NCI-H526 (cell line): ENCODE measurements at regions not wholly inside any gene's neighbourhood (a gene's known extent, or its start where the extent isn't known, plus 50 kb on each side); places are given as distances from the start of the nearest gene placed in this dataset.

Experiments
- DNase-seq, 2 experiments: peaks; one replicate each; lab custom pipeline; 2025; lab: John Stamatoyannopoulos, UW

- no peak for DNase-seq
Observed at GRCh38 chr18:46322941-46323340, 218.8 kb downstream of the HAUS1 start.

- DNase-seq: peak in 1 of 2 experiments; percentile 41
Observed at GRCh38 chr18:46324087-46324955, 220.1 kb downstream of the HAUS1 start.

GRCh38 chr18:46325895-46326294, 221.7 kb downstream of the HAUS1 start:
- no peak for DNase-seq

GRCh38 chr18:46329736-46330246, 225.6 kb downstream of the HAUS1 start:
- DNase-seq: no peak

DNA sequence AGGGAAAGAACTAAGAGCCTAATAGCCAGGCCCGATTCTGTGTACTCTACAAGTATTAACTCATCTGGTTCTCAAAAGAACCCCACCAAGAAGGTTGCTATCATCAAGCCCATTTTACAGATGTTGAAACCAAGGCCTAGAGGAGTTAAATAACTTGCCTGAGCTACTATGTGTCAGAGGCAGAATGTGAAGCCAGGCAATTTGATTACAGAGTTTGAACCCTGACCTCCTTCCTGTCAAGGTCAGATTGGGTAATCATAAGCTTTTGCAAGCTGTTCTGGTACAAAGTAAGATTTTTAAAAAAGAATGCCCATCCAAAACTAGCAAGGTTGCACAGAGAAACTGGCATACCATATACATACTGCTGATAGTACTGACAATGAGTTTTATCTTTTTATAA, 227.1 kb downstream of the HAUS1 start:
- DNase-seq: no peak

GRCh38 chr18:46332286-46332801, 228.2 kb downstream of the HAUS1 start:
- no peak for DNase-seq

- peak in 1 of 2 experiments; percentile 43 for DNase-seq
Observed at GRCh38 chr18:46332921-46333341, 228.7 kb downstream of the HAUS1 start.

GRCh38 chr18:46333431-46334135, 229.4 kb downstream of the HAUS1 start:
- DNase-seq: peak; percentile 33 to 78

DNA sequence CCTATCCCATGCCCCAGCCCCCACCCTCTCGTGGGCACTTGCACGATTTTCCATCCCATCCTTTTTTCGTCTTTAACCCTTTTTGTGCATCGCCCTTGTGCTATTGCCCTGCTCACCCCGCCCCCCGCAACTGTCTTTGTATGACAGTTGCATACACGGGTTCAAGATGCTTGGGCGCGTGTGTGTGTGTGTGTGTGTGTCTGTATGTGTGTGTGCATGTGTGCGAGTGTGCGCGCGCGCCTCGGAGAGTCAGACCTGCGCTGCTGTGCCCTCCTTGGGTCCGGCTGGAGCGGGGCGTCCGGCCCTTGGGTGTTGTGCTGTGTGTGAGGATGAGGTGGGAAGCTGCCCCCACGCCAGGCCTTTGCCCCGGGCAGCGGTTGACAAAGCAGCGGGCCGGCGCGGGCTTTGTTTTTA, 230.7 kb downstream of the HAUS1 start:
- DNase-seq: peak; percentile 22 to 65

DNA sequence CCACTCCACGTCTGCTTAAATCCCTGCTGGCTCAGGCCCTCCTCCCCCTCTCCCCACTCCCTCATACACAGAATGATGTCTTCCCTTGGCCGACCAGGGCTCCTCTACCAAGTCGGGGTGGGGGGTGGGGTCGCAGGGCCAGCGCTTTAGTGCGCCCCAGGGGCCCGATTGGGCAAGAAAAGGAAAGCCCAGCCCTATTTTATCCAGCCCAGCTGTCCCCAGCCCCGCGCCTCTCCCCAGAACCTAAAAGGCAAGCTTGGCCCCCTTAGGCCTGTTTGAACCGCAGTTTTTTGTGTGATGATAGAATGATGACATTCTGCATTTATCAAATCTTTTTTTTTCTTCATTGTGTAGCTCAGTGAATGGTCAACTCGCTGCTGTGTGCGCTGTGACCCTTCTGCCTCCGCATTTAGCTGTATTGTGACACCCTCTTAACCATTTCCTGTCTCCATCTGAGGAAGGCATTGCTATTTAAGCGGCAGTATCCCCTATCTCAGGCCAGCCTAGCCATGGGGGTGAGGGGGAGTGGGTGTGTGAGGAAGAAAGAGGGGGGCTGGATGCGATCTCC, 231.4 kb downstream of the HAUS1 start:
- peak in 1 of 2 experiments; percentile 19 for DNase-seq

DNA sequence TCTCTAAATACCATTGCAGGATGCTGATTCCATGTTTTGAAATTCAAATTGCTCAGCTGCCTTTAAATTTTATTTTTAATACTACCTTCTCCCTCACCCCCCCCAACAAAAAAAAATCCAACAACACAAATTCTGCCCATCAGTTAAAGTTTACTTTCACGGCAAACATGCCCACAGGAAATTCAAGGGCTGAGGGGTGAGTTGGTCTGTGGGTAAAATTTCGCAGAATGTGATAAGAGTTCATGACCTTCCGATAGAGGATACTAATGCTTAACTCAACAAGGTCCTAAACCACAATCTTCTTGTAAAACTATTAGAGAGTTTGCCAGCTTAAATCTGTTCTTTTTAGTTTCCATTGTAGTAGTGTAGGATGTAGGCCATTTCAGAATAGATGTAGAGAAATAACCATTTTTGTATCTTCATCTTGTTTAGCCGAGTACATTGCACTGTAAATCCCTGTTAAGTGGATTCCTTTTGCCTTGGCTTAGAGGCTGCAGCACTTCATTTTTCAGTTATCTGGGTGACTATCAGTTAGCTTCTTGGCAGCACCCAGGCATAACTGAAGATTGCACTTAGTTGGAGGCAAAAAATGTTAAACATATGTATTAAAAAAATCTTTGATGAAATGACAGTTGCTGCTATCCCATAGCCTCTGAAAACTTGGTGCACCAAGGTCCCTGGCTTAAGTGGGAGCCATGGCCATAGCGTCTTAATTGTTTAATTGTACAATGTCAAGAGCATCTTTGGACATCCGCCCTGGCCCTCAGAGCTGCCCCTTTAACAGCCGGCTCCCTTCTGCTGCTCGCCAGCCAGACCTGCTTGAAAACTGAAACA, 232.3 kb downstream of the HAUS1 start:
- DNase-seq: no peak

GRCh38 chr18:46337271-46337670, 233.1 kb downstream of the HAUS1 start:
- no peak for DNase-seq

DNA sequence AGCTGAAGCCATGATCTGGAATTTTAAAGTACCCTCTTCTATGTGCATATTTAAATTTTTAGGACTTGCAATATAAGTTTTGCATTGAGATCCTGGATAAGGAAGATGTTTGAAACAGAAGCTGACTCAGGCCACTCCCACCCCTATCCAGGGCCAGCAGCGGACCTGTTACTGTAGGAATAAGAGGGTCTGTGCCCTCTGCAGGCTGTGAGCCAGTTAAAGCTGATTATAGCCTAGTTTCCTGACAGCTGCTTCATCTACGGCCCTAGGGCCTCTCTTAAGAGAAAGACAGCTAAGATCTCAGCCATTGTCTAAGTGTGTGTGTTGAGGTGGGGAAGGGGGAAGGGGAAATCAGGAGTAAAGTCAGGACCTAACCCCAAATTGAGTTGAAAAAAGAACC, 234.0 kb downstream of the HAUS1 start:
- DNase-seq: no peak

- DNase-seq: no peak
Observed at GRCh38 chr18:46338766-46339165, 234.6 kb downstream of the HAUS1 start.

GRCh38 chr18:46340716-46341115, 236.5 kb downstream of the HAUS1 start:
- DNase-seq: no peak

DNA sequence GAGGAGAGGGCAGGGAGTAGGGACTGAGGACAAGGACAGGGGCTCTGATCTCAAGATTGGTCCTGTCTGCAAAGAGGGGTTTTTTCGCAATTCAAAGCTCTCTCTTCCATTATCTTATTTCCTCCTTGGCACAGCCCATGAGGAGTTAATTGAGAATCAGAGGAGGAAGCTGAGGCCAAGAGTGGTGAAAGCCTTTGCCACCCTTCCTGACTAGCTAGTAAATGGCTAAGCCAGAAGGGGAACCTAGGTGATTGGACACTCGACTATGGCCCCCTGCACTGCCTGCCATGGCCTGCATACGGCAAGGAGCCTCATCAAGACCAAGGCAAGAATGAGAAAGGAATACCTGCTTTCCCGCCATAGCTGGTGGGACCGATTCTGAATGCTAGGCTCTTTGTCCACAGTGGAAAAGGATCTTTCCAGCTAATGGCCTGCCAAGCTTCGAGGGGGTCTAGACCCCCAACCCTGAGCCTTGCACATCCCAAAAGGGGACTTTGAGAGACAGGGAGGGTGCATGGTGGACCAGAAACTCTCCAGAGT, 237.9 kb downstream of the HAUS1 start:
- no peak for DNase-seq

DNA sequence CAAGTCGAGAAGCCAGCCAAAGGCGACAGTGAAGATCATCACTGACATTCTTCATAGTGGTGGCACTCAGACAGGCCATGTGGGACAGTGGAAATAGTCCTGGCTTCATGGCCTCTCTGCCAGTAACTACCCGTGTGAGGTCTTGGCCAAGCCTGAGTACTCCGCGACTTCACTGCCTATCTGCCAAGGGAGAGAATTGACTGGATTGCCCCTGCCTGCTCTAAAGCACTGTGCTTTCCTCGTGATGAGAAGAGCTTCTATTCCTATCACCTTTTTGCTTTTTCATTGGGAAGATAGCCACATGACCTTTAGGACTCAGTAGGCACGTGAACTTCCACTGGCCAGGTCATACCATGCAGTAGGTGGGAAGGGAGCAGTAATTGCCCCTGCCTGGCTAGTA, 239.3 kb downstream of the HAUS1 start:
- no peak for DNase-seq

DNA sequence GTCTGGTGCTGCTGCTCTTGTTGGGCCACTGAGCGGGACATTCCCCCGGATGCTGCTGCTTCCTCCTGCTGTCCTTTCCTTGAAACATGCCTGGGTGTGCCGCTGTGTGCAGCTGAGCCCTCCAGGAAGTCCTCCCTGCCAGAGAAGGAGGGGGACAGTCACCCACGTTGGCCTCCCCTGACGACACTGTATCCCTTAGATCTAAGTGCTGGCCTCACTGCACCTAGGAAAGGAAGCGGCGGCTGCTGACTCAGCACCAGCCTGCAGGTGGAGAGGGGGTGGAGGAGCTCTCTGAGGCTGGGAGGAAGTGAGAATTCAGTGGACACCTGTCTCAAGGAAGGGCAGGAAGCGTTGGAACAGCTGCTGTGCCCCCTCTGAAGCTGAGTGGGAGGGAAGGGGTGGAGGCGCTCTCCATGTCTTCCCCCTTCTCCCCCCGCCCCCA, 239.8 kb downstream of the HAUS1 start:
- no peak for DNase-seq

- no peak for DNase-seq
Observed at GRCh38 chr18:46344416-46345180, 240.4 kb downstream of the HAUS1 start.

GRCh38 chr18:46345181-46345465, 240.9 kb downstream of the HAUS1 start:
- no peak for DNase-seq

DNA sequence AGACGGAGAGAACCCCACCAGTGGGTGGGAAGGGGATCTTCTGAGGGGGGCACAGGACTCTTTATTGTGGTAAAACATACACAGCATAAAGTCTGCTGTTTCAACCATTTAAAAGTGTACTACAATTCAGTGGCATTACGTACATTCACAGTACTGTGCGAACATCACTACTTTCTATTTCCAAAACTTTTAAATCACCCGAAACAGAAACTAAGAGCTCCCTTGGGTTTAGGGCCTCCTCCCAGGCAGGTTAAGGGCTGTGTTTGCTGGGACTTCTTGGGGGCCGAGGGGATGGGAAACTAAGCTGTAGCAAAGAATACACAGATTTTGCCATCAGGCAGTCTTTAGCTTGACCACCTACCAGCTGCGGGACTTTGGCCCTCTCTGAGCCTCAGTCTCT, 242.0 kb downstream of the HAUS1 start:
- no peak for DNase-seq
